ENCODE measurements at regions not wholly inside any gene's neighbourhood (a gene's known extent, or its start where the extent isn't known, plus 50 kb on each side); places are given as distances from the start of the nearest gene placed in this dataset.
"Not testable (repeated sequence)": the region's sequence is repeated elsewhere in the genome, so short reads cannot be mapped to it uniquely, and the experiment has no call there.

DNA sequence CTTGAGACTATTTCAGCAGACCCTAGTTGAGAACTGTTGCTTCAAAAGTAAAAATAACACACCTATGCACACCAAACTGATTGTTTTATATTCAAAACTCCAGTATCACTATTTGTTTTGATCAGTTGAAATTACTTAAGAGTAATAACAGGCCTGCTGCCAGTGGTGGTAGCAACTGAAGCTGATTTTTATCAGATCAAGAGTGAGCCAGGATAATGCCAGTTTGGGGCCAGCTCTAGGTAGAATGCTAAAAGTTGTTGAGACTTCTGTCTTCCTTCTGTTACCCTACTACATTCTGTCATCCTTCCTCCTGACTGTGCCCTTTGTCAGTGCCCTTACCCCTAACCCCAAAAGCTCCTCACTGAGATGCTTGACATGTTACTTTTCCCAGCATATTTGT lies 228.7 kb upstream of the SPRY1 start:
- TF ChIP-seq, protein P1, sequence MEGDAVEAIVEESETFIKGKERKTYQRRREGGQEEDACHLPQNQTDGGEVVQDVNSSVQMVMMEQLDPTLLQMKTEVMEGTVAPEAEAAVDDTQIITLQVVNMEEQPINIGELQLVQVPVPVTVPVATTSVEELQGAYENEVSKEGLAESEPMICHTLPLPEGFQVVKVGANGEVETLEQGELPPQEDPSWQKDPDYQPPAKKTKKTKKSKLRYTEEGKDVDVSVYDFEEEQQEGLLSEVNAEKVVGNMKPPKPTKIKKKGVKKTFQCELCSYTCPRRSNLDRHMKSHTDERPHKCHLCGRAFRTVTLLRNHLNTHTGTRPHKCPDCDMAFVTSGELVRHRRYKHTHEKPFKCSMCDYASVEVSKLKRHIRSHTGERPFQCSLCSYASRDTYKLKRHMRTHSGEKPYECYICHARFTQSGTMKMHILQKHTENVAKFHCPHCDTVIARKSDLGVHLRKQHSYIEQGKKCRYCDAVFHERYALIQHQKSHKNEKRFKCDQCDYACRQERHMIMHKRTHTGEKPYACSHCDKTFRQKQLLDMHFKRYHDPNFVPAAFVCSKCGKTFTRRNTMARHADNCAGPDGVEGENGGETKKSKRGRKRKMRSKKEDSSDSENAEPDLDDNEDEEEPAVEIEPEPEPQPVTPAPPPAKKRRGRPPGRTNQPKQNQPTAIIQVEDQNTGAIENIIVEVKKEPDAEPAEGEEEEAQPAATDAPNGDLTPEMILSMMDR (IDR thresholded peaks at IDR 0.05; ENCODE audit: extremely low read depth, missing control alignments): no peak
- DNase-seq (ENCODE audit: low spot score): no peak

DNA sequence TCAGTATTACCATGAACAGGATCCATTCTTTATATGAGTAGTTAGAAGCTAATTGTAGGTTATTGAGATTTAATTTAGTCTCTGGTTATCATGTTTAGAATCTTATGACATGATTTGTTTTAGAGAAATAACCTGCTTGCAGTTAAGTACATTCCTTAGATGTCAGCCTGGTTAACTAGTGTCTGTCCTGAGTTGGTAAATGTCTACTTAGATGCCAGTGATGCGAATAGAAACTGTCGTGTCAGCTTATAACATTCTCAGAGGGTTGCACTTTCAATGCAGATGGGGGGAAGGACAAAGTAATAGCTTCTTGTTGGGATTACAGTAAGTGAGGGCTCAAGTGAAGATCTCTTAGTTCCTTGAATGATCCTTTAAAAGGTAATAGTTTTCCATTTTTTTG lies 227.8 kb upstream of the SPRY1 start:
- TF ChIP-seq, protein P1 (IDR thresholded peaks at IDR 0.05; ENCODE audit: extremely low read depth, missing control alignments): no peak
- no peak for DNase-seq (ENCODE audit: low spot score)

DNA sequence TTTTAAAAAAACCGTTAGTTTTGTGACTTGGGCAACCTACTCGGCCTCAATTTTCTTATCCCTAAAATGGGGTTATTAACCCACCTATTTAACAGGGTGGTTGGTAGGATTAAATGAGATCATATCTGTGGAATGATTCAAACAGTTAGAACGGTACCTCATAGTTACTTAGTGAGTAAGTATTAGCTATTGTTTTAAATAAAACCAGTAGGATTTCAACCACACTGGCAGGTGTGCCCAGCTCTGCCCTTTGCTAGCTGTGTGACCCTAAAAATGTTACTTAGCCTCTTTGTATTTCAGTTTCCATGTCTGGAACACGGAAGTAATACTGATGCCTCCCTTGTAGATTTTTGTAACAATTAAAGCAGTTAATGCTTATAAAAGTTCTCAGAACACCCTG lies 225.8 kb upstream of the SPRY1 start:
- DNase-seq (ENCODE audit: low spot score): no peak

DNA sequence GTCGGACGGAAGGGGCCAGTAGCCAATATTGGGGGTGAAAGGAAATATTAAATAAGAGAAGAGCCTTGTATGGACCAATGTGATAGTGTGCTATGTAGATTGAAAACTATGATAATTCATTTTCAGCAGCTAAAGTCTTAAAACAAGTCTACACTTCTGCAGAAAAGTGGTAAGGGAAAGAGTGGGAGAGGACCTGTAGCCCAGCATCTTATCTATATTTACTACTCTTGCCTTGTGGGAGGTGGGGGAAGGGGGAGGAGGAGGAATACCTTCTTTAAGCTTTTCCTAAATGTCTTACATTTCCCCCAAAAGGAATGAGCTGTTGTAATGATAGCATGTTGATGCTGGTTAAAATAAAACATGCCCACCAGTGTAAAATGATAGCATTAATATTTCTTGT lies 220.0 kb upstream of the SPRY1 start:
- TF ChIP-seq, protein P1 (IDR thresholded peaks at IDR 0.05; ENCODE audit: extremely low read depth, missing control alignments): no peak
- DNase-seq (ENCODE audit: low spot score): no peak

More for the DNA sequence above, 225.8 kb upstream of the SPRY1 start:
- TF ChIP-seq, protein P1 (IDR thresholded peaks at IDR 0.05; ENCODE audit: extremely low read depth, missing control alignments): no peak

DNA sequence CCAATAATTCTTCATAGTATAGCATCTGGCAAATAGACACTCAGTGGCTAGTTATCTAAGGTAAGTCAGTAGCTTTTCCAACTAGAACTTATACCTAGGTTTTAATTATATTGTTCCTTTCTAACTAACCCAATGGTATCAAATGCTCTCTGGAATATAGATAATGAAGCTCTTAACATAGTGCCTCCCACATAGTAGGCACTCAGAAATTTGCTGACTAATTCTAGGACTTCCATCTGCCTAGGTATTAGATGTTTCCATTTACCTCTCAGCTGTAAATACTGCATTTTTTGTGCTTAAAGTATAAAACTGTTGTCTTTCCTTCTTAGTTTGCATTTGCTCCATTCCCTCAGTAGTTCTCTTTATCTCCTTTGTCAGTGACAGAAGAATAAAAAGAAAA lies 214.3 kb upstream of the SPRY1 start:
- TF ChIP-seq, protein P1 (IDR thresholded peaks at IDR 0.05; ENCODE audit: extremely low read depth, missing control alignments): no peak
- no peak for DNase-seq (ENCODE audit: low spot score)

DNA sequence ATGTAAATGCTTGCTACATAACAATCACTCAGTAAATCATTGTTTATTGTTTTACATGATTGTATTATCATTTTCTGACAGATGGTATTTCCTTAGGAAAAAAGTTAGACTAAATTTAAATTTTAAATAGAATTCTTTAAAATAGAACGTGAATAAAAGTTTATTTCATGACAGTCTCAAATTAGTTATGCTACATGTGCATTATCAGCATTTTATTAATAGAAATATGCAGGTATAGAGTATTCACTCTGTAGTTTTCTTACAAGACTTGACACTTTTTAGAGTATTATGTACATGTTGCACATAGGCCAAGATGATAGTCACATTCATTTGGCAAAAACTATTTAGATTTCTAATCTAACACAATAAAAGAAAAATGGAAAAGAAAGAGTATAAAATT lies 213.3 kb upstream of the SPRY1 start:
- DNase-seq (ENCODE audit: low spot score): no peak
- TF ChIP-seq, protein P1 (IDR thresholded peaks at IDR 0.05; ENCODE audit: extremely low read depth, missing control alignments): no peak

DNA sequence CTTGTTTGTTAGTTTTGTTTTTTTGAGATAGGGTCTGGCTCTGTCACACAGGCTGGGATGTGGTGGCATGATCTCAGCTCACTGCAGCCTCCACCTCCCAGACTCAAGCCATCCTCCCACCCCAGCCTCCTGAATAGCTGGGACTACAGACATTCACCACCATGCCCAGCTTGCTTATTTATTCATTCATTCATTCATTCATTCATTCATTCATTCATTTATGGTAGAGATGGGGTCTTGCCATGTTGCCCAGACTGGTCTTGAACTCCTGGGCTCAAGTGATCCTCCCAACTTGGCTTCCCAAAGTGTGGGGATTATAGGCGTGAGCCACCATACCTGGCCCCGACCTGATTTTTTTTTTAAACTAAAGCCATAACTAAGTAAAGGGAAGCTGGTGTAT lies 212.8 kb upstream of the SPRY1 start:
- DNase-seq (ENCODE audit: low spot score): not testable (repeated sequence)

DNA sequence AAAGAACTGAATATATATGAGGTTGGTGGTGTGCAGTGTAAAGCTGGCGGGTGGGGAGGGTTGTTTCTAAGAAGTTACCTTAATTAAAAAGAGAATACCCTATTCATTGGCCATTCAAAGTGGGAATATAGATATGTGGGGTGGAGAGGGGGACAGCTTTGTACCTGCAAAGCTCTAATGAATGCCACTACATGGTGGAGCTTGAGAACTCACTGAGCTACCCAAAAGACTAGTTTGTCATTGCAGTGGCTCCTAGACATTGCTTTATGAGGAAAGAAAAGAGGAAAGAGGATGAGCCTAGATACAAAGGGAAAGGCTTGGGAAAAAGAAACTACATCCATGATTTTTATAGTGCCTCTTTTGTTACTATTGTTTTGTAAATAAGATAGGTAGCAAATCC lies 209.9 kb upstream of the SPRY1 start:
- TF ChIP-seq, protein P1 (IDR thresholded peaks at IDR 0.05; ENCODE audit: extremely low read depth, missing control alignments): no peak
- no peak for DNase-seq (ENCODE audit: low spot score)

Measured in GM20000 (cell line).